NCI-H446 (cell line): ENCODE measurements at regions not wholly inside any gene's neighbourhood (a gene's known extent, or its start where the extent isn't known, plus 50 kb on each side); places are given as distances from the start of the nearest gene placed in this dataset.
"Not testable (repeated sequence)": the region's sequence is repeated elsewhere in the genome, so short reads cannot be mapped to it uniquely, and the experiment has no call there.

Experiments used
- DNase-seq, 2 experiments: peaks; one replicate each; lab custom pipeline; 2025; lab: John Stamatoyannopoulos, UW

GRCh38 chr1:146641534-146641933 lies 296.6 kb upstream of the NBPF12 start:
- DNase-seq, result not testable (repeated sequence)

GRCh38 chr1:146640671-146641070 lies 297.5 kb upstream of the NBPF12 start:
- DNase-seq, result not testable (repeated sequence)

- DNase-seq, result not testable (repeated sequence)
These were observed 307.8 kb upstream of the NBPF12 start for GRCh38 chr1:146630302-146630701.

- not testable (repeated sequence) for DNase-seq
These were observed 319.5 kb upstream of the NBPF12 start for GRCh38 chr1:146618582-146618981.

- DNase-seq, result not testable (repeated sequence)
These were observed 333.4 kb upstream of the NBPF12 start for GRCh38 chr1:146604681-146605080.

- DNase-seq, result not testable (repeated sequence)
These were observed 337.3 kb upstream of the NBPF12 start for GRCh38 chr1:146600720-146601307.

GRCh38 chr1:146599906-146600305 lies 338.2 kb upstream of the NBPF12 start:
- not testable (repeated sequence) for DNase-seq

GRCh38 chr1:146581229-146581628 lies 352.4 kb upstream of the NOTCH2NLA start:
- not testable (repeated sequence) for DNase-seq

GRCh38 chr1:146567541-146567940 lies 338.7 kb upstream of the NOTCH2NLA start:
- not testable (repeated sequence) for DNase-seq

- DNase-seq, result not testable (repeated sequence)
These were observed 329.2 kb upstream of the NOTCH2NLA start for GRCh38 chr1:146558032-146558431.

GRCh38 chr1:146556405-146556804 lies 327.6 kb upstream of the NOTCH2NLA start:
- not testable (repeated sequence) for DNase-seq

- not testable (repeated sequence) for DNase-seq
These were observed 323.6 kb upstream of the NOTCH2NLA start for GRCh38 chr1:146552414-146552813.

- DNase-seq, result not testable (repeated sequence)
These were observed 319.9 kb upstream of the NOTCH2NLA start for GRCh38 chr1:146548684-146549083.

GRCh38 chr1:146546189-146546588 lies 317.4 kb upstream of the NOTCH2NLA start:
- DNase-seq, result not testable (repeated sequence)

GRCh38 chr1:146537775-146538373 lies 309.1 kb upstream of the NOTCH2NLA start:
- DNase-seq, result not testable (repeated sequence)

- DNase-seq, result not testable (repeated sequence)
These were observed 307.2 kb upstream of the NOTCH2NLA start for GRCh38 chr1:146536028-146536427.

- not testable (repeated sequence) for DNase-seq
These were observed 306.8 kb upstream of the NOTCH2NLA start for GRCh38 chr1:146535575-146535974.

GRCh38 chr1:146530958-146531357 lies 302.1 kb upstream of the NOTCH2NLA start:
- not testable (repeated sequence) for DNase-seq

GRCh38 chr1:146522812-146523211 lies 294.0 kb upstream of the NOTCH2NLA start:
- DNase-seq, result not testable (repeated sequence)

GRCh38 chr1:146522345-146522744 lies 293.5 kb upstream of the NOTCH2NLA start:
- not testable (repeated sequence) for DNase-seq

- not testable (repeated sequence) for DNase-seq
These were observed 293.0 kb upstream of the NOTCH2NLA start for GRCh38 chr1:146521804-146522203.

GRCh38 chr1:146513754-146514153 lies 284.9 kb upstream of the NOTCH2NLA start:
- DNase-seq, result not testable (repeated sequence)

- DNase-seq, result not testable (repeated sequence)
These were observed 282.4 kb upstream of the NOTCH2NLA start for GRCh38 chr1:146511047-146511777.
